ENCODE measurements at regions not wholly inside any gene's neighbourhood (a gene's known extent, or its start where the extent isn't known, plus 50 kb on each side); places are given as distances from the start of the nearest gene placed in this dataset.

GRCh38 chr13:39887387-39887786 lies 231.9 kb downstream of the COG6 start (continued):
- TF ChIP-seq REST (tag by site-specific recombination; IDR thresholded peaks at IDR 0.05) = no peak
- no peak for TF ChIP-seq ZBTB21 (tag by site-specific recombination; IDR thresholded peaks at IDR 0.05)
- TF ChIP-seq ZNF76 (tag by site-specific recombination; IDR thresholded peaks at IDR 0.05; ENCODE audit: borderline replicate concordance, low read depth) = no peak
- no peak for TF ChIP-seq ZNF148 (tag by site-specific recombination; IDR thresholded peaks at IDR 0.05; ENCODE audit: borderline replicate concordance)
- TF ChIP-seq BCL11B (tag by site-specific recombination; IDR thresholded peaks at IDR 0.05; ENCODE audit: low read depth) = no peak
- TF ChIP-seq ZNF785 (tag by site-specific recombination; IDR thresholded peaks at IDR 0.05) = no peak
- TF ChIP-seq KLF1 (tag by site-specific recombination; IDR thresholded peaks at IDR 0.05) = no peak
- TF ChIP-seq INSM2 (tag by site-specific recombination; IDR thresholded peaks at IDR 0.05) = no peak

GRCh38 chr13:39888865-39889810 lies 233.7 kb downstream of the COG6 start:
- Histone ChIP-seq H3K36me3 (ENCODE audit: control insufficient read depth in 2 of 2, insufficient read depth in 1 of 2, low read length in 2 of 2) (no peaks in the 10 kb centered on the region), H3K27ac (ENCODE audit: extremely low read depth, low read depth, low read length) (no peak overlapping the region), H3K4me3 (ENCODE audit: low read depth, low read length) (no peak overlapping the region), H3K9me3 (ENCODE audit: control insufficient read depth, insufficient read depth, low read depth, low read length) (no peaks in the 10 kb centered on the region), H3K4me1 (ENCODE audit: control insufficient read depth, insufficient read depth, low read length) (no peaks in the 10 kb centered on the region)
- ChIA-PET CTCF (no interaction called here), POLR2A (no interaction called here)
- TF ChIP-seq ZNF184 (tag by site-specific recombination; IDR thresholded peaks at IDR 0.05) = no peak

- Histone ChIP-seq H3K9me3 (ENCODE audit: control insufficient read depth, insufficient read depth, low read depth, low read length) (no peaks in the 10 kb centered on the region), H3K4me1 (ENCODE audit: control insufficient read depth, insufficient read depth, low read length) (no peaks in the 10 kb centered on the region), H3K36me3 (ENCODE audit: control insufficient read depth in 2 of 2, insufficient read depth in 1 of 2, low read length in 2 of 2) (no peaks in the 10 kb centered on the region), H3K27ac (ENCODE audit: extremely low read depth, low read depth, low read length) (no peak overlapping the region), H3K4me3 (ENCODE audit: low read depth, low read length) (no peak overlapping the region)
- TF ChIP-seq ZBTB1 (tag by site-specific recombination; IDR thresholded peaks at IDR 0.05) (no peak), ZXDB (tag by site-specific recombination; IDR thresholded peaks at IDR 0.05) (no peak), MYNN (tag by site-specific recombination; IDR thresholded peaks at IDR 0.05; ENCODE audit: borderline replicate concordance) (no peak), ZBTB26 (tag by site-specific recombination; optimal IDR thresholded peaks at IDR 0.05) (no peak), ZNF670 (tag by site-specific recombination; IDR thresholded peaks at IDR 0.05; ENCODE audit: low read depth) (no peak), TCF7L2 (IDR thresholded peaks at IDR 0.05; ENCODE audit: borderline replicate concordance, low read depth, low read length) (no peak), ZBTB17 (tag by site-specific recombination; IDR thresholded peaks at IDR 0.05) (no peak), PRDM4 (tag by site-specific recombination; IDR thresholded peaks at IDR 0.05) (no peak)
- POLR2A ChIA-PET = no interaction called here
- CTCF ChIA-PET = no interaction called here
Measured at GRCh38 chr13:39890537-39890936, 235.1 kb downstream of the COG6 start.
